Upper lobe of left lung (tissue), 6 donors: ENCODE measurements at regions not wholly inside any gene's neighbourhood (a gene's known extent, or its start where the extent isn't known, plus 50 kb on each side); places are given as distances from the start of the nearest gene placed in this dataset.

ENCODE experiments used
- ATAC-seq, 2 donors: fragments of 200-7000 bp; cut with Tn5 transposase; one replicate each; pipeline ENCODE4 v1.9.1; 2022; ENCODE audit warnings: mild to moderate bottlenecking in 2 of 2, moderate library complexity in 2 of 2; ENCODE audit not compliant: low FRiP score in 2 of 2
- DNase-seq, 2 donors: peaks; one replicate each; pipeline ENCODE4 v3.0.0-alpha.2; 2019 to 2020
- H3K27ac ChIP-seq, 4 donors: fragments of 200-600 bp; sonication (generic); one replicate each; pipeline ENCODE4 v1.5.1; 2016 to 2019
- H3K27me3 ChIP-seq, 4 donors: fragments of 200-600 bp; sonication (generic); one replicate each; pipeline ENCODE4 v1.5.1; 2017 to 2019
- H3K36me3 ChIP-seq, 4 donors: fragments of 200-600 bp; sonication (generic); one replicate each; pipeline ENCODE4 v1.5.1; 2016 to 2019
- H3K4me1 ChIP-seq, 4 donors: fragments of 200-600 bp; sonication (generic); one replicate each; pipeline ENCODE4 v1.5.1; 2018 to 2019
- H3K4me3 ChIP-seq, 4 donors: fragments of 200-600 bp; sonication (generic); one replicate each; pipeline ENCODE4 v1.5.1; 2017 to 2019; ENCODE audit warnings: mild to moderate bottlenecking in 2 of 4, moderate library complexity in 1 of 4
- H3K9me3 ChIP-seq, 4 donors: fragments of 200-600 bp; sonication (generic); one replicate each; pipeline ENCODE4 v1.5.1; 2018 to 2019
- EP300 ChIP-seq, 4 donors: sonication (generic); formaldehyde crosslinking; IDR thresholded peaks; one replicate each; pipeline ENCODE4 v1.5.1; 2017; ENCODE audit warnings: antibody characterized with exemption in 4 of 4, control low read depth in 2 of 4
- POLR2A ChIP-seq, 4 donors: fragments of 450-650 bp; IDR thresholded peaks; one replicate each; pipeline ENCODE4 v1.5.1; 2016 to 2017; ENCODE audit warnings: antibody characterized with exemption in 4 of 4, mild to moderate bottlenecking in 2 of 4
- POLR2AphosphoS5 ChIP-seq, 2 donors: sonication (generic); formaldehyde crosslinking; IDR thresholded peaks; one replicate each; pipeline ENCODE4 v1.5.1; 2017; ENCODE audit warnings: antibody characterized with exemption in 2 of 2
- WGBS, 2 donors: methylation state at CpG; one replicate each; pipeline ENCODE4 v1.1.5; 2017 to 2018; 5-methylcytosine and 5-hydroxymethylcytosine counted together
- TF ChIP-seq, protein P1 (sequence below), 6 experiments: fragments of 450-650 bp in 4 of 6; fragments of 200-600 bp in 2 of 6; sonication (generic) in 2 of 6; IDR thresholded peaks; one replicate each; pipeline ENCODE4 v1.5.1; 2016 to 2019; ENCODE audit warnings: antibody characterized with exemption in 6 of 6
- donor health status: DM: no; HTN: no; CAD: no; lungs with moderate emphysema.
- donor health status: DM: no; HTN: yes; CAD: no; lungs with severe emphysema.

DNA sequence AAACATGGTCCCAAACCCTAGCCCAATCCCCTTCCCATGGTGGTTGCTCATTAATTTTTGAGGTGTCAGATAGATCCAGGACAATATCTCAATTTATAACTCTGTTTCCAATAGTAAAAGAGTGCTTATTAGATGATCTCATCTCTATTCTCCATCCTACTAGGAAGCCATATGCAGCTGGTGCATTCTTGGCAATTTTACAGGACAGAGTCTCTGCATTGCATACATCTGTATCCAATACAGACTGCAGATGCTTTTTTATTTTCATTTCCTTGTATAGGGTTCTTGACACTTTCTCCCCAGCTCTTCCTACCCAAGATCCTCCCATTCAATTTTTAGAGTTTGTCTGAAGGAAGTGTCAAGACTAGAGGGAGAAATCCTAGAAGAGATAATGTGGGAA lies 194.8 kb upstream of the DPH6 start:
- no peaks in the 10 kb centered on the region for H3K4me1 ChIP-seq
- H3K27me3 ChIP-seq, result no peaks in the 10 kb centered on the region
- no peak overlapping the region for H3K4me3 ChIP-seq
- H3K27ac ChIP-seq, result no peak overlapping the region
- DNase-seq, result no peak
- TF ChIP-seq, protein P1, sequence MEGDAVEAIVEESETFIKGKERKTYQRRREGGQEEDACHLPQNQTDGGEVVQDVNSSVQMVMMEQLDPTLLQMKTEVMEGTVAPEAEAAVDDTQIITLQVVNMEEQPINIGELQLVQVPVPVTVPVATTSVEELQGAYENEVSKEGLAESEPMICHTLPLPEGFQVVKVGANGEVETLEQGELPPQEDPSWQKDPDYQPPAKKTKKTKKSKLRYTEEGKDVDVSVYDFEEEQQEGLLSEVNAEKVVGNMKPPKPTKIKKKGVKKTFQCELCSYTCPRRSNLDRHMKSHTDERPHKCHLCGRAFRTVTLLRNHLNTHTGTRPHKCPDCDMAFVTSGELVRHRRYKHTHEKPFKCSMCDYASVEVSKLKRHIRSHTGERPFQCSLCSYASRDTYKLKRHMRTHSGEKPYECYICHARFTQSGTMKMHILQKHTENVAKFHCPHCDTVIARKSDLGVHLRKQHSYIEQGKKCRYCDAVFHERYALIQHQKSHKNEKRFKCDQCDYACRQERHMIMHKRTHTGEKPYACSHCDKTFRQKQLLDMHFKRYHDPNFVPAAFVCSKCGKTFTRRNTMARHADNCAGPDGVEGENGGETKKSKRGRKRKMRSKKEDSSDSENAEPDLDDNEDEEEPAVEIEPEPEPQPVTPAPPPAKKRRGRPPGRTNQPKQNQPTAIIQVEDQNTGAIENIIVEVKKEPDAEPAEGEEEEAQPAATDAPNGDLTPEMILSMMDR (IDR thresholded peaks at IDR 0.05), result no peak
- TF ChIP-seq EP300 (IDR thresholded peaks at IDR 0.05) (no peak), POLR2A (IDR thresholded peaks at IDR 0.05) (no peak), POLR2AphosphoS5 (IDR thresholded peaks at IDR 0.05) (no peak)
- ATAC-seq, result no peak
- H3K9me3 ChIP-seq, result no peaks in the 10 kb centered on the region
- H3K36me3 ChIP-seq, result no peaks in the 10 kb centered on the region

DNA sequence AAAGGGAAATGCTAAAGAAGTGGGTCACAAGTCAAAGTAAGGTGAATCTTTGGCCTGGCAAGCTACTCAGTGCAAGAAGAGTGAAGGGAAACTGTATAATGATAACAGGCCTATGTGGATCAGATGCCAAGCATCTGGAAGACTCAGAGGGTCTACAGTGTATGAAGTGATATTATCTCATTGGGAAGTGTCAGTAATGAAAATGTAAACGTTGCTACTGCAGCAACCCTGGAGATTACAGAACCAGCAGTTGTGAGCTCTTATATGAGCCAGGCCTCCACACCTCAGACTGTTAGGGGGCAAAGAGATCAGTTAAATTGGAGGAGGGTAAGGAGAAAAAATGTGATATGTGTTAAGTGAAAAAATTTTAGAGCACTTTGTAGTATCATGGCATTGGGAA lies 195.4 kb upstream of the DPH6 start:
- TF ChIP-seq POLR2A (IDR thresholded peaks at IDR 0.05), result no peak
- TF ChIP-seq, protein P1 (IDR thresholded peaks at IDR 0.05), result no peak
- TF ChIP-seq POLR2AphosphoS5 (IDR thresholded peaks at IDR 0.05), result no peak
- TF ChIP-seq EP300 (IDR thresholded peaks at IDR 0.05), result no peak
- Histone ChIP-seq H3K36me3 (no peaks in the 10 kb centered on the region), H3K4me1 (no peaks in the 10 kb centered on the region), H3K9me3 (no peaks in the 10 kb centered on the region), H3K27ac (no peak overlapping the region), H3K4me3 (no peak overlapping the region), H3K27me3 (no peaks in the 10 kb centered on the region)
- DNase-seq (no peak), ATAC-seq (no peak)
- 35 to 38% methylated on average over 1 of the region's 1 CpG for WGBS, 2 donors

DNA sequence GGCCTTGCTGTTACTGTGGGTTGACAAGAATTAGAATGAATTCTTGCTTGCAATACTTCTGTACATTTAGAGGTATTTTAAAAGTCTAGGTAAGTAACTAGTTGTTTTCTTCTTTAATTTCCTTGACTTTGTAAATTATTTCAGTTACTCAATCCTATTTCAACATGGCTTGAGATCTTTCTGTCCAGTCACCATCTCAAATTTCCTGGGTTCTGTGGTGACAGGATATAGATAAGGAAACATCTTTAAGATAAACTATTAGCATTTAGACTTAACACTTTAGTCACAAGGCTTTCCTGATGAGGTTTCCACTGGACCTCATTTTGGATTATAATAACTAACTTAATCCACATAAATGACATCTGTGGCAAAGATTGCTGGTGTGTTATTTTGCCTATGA lies 195.9 kb upstream of the DPH6 start:
- Histone ChIP-seq H3K27ac (no peak overlapping the region), H3K4me1 (no peaks in the 10 kb centered on the region), H3K9me3 (no peaks in the 10 kb centered on the region), H3K4me3 (no peak overlapping the region), H3K36me3 (no peaks in the 10 kb centered on the region), H3K27me3 (no peaks in the 10 kb centered on the region)
- ATAC-seq (no peak), DNase-seq (no peak)
- TF ChIP-seq POLR2A (IDR thresholded peaks at IDR 0.05), result no peak
- TF ChIP-seq EP300 (IDR thresholded peaks at IDR 0.05), result no peak
- no peak for TF ChIP-seq POLR2AphosphoS5 (IDR thresholded peaks at IDR 0.05)
- TF ChIP-seq, protein P1 (IDR thresholded peaks at IDR 0.05), result no peak

DNA sequence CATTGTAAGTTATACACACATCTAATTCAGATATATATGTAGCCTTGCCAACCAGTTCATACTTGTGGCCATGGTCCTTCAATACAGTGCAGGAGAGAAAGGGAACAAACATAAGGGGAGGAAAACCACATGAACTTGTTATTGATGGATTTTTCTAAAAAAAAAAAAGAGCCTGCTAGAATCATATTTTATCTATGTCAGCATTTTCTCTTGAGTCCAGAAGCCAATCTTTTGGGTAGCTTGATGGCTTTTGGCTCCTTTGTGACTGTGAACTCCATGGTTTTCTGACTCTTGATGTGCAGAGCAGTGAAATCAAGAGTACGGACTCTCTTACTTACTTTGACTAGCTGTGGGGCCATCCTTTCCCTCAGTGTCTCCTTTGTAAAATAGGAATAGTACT lies 197.4 kb upstream of the DPH6 start:
- no peak overlapping the region for H3K4me3 ChIP-seq
- 79 to 96% methylated on average over 1 of the region's 1 CpG for WGBS, 2 donors
- no peaks in the 10 kb centered on the region for H3K36me3 ChIP-seq
- H3K9me3 ChIP-seq, result no peaks in the 10 kb centered on the region
- TF ChIP-seq EP300 (IDR thresholded peaks at IDR 0.05) (no peak), POLR2AphosphoS5 (IDR thresholded peaks at IDR 0.05) (no peak), POLR2A (IDR thresholded peaks at IDR 0.05) (no peak)
- TF ChIP-seq, protein P1 (IDR thresholded peaks at IDR 0.05), result no peak
- no peaks in the 10 kb centered on the region for H3K4me1 ChIP-seq
- DNase-seq, result no peak
- no peak for ATAC-seq
- no peaks in the 10 kb centered on the region for H3K27me3 ChIP-seq
- no peak overlapping the region for H3K27ac ChIP-seq

DNA sequence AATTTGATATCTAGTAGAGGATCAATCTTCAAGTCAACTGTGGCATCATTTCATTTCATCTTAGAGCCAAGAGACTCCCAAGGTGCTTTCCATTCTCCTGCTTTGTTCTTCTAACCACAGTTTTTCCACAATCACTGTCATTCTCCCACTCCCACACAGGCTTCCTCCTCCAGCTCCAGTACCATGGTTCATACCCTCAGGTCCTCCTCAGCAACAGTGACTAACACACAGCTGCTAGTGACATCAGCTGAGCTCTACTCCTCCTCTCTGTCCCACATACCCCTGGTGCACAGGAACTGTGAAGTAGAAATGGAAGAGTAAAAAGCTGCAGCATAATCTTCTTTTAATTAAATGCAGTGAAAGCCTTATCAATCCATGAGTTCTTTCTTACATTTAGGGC lies 200.2 kb upstream of the DPH6 start:
- ATAC-seq, result no peak
- Histone ChIP-seq H3K36me3 (no peaks in the 10 kb centered on the region), H3K4me1 (no peaks in the 10 kb centered on the region), H3K4me3 (no peak overlapping the region), H3K9me3 (no peaks in the 10 kb centered on the region), H3K27ac (no peak overlapping the region), H3K27me3 (no peaks in the 10 kb centered on the region)
- TF ChIP-seq POLR2A (IDR thresholded peaks at IDR 0.05) (no peak), POLR2AphosphoS5 (IDR thresholded peaks at IDR 0.05) (no peak), EP300 (IDR thresholded peaks at IDR 0.05) (no peak)
- TF ChIP-seq, protein P1 (IDR thresholded peaks at IDR 0.05), result no peak
- DNase-seq, result no peak
